ENCODE measurements at regions not wholly inside any gene's neighbourhood (a gene's known extent, or its start where the extent isn't known, plus 50 kb on each side); places are given as distances from the start of the nearest gene placed in this dataset.
"Not testable (repeated sequence)": the region's sequence is repeated elsewhere in the genome, so short reads cannot be mapped to it uniquely, and the experiment has no call there.

GRCh38 chr10:47705698-47706414, 57.5 kb downstream of the SYT15B start:
- not testable (repeated sequence) for TF ChIP-seq POLR2A, CTCF, POLR2AphosphoS5 (IDR thresholded peaks at IDR 0.05)
